ENCODE measurements at regions not wholly inside any gene's neighbourhood (a gene's known extent, or its start where the extent isn't known, plus 50 kb on each side); places are given as distances from the start of the nearest gene placed in this dataset.

- DNase-seq (ENCODE audit: low read depth): no peak
- H3K4me3 ChIP-seq (ENCODE audit: low read length): no peak overlapping the region
- TF ChIP-seq CTCF (conservative IDR thresholded peaks at IDR 0.05; ENCODE audit: low read depth, low read length): no peak
These were observed 59.8 kb upstream of the RCBTB2 start for GRCh38 chr13:48592688-48593049.

DNA sequence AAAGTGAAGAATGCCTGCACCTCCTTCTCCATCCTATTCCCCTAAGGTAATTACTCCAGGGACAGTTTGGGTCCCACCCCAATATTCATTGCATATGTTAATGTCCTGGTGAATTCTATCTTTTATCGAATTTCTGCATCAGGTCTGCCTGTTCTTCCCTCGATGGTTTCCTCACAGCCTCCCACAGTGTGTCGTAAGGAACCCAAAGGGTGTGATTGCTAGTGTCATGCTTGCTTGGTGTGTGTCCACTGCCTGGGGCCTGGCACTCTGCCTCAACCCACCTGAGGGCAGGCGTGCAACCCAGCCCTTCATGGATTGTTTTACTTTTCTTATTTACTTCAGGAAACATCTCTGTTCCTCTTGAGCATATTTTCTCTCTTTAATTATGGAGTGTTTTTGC, 60.2 kb upstream of the CYSLTR2 start:
- no peak for TF ChIP-seq CTCF (conservative IDR thresholded peaks at IDR 0.05; ENCODE audit: low read depth, low read length)
- DNase-seq (ENCODE audit: low read depth): no peak
- H3K4me3 ChIP-seq (ENCODE audit: low read length): no peak overlapping the region

DNA sequence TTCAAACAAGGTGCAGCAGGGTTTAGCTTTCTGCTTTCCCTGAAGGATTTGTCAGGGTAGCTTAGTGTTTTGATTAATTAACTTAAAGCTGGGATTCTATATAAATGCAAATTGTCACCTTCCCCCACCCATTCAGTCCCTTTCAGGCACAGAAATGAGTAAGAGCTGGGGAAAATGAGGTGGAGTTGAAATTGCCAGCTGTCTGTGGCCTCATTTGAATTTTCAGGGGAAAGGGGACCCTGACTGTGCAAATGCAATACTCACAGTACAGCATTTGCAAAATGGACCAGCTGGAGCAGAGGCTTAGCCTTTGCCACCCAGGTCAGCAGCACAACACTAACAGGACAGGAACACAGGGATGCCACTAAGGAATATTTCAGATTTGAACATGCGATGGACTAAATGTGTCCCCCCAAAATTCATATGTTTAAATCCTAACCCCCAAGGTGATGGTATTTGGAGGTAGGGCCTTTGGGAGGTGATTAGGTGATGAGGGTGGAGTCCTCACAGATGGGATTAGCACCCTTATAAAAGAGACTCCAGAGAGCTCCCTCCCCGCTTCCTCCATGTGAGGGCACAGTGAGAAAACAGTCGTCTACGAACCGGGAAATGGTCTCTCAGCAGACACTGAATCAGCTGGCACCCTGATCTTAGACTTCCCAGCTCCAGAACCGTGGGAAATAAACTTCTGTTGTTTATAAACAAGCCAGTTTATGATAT, 59.5 kb upstream of the CYSLTR2 start:
- no peak for DNase-seq (ENCODE audit: low read depth)
- TF ChIP-seq CTCF (conservative IDR thresholded peaks at IDR 0.05; ENCODE audit: low read depth, low read length): no peak
- no peak overlapping the region for H3K4me3 ChIP-seq (ENCODE audit: low read length)

GRCh38 chr13:48595431-48596429, 58.0 kb upstream of the CYSLTR2 start:
- TF ChIP-seq CTCF (conservative IDR thresholded peaks at IDR 0.05; ENCODE audit: low read depth, low read length): peak; percentile 78
- H3K4me3 ChIP-seq (ENCODE audit: low read length): no peak overlapping the region
- no peak for DNase-seq (ENCODE audit: low read depth)

GRCh38 chr13:48600374-48601364, 53.1 kb upstream of the CYSLTR2 start:
- DNase-seq (ENCODE audit: low read depth): peak; percentile 65
- no peak for TF ChIP-seq CTCF (conservative IDR thresholded peaks at IDR 0.05; ENCODE audit: low read depth, low read length)
- no peak overlapping the region for H3K4me3 ChIP-seq (ENCODE audit: low read length)

GRCh38 chr13:48602296-48603016, 51.3 kb upstream of the CYSLTR2 start:
- no peak for TF ChIP-seq CTCF (conservative IDR thresholded peaks at IDR 0.05; ENCODE audit: low read depth, low read length)
- no peak for DNase-seq (ENCODE audit: low read depth)
- H3K4me3 ChIP-seq (ENCODE audit: low read length): no peak overlapping the region

Data from retinal pigment epithelial cell (primary cell).